SK-N-SH (cell line): ENCODE measurements at regions not wholly inside any gene's neighbourhood (a gene's known extent, or its start where the extent isn't known, plus 50 kb on each side); places are given as distances from the start of the nearest gene placed in this dataset.

Experiments used
- CTCF ChIP-seq: fragments of 200-600 bp; sonication (generic); IDR thresholded peaks from 2 replicates; pipeline ENCODE4 v1.6.1; 2017; ENCODE audit warnings: antibody characterized with exemption, mild to moderate bottlenecking, moderate library complexity
- POLR2AphosphoS5 ChIP-seq: IDR thresholded peaks from 2 replicates; pipeline ENCODE4 v1.6.1; 2012; ENCODE audit warnings: low read depth, low read length
- REST ChIP-seq: IDR thresholded peaks from 2 replicates; pipeline ENCODE4 v1.6.1; 2012; ENCODE audit warnings: mild to moderate bottlenecking, low read depth, low read length, moderate library complexity
- RFX5 ChIP-seq: IDR thresholded peaks from 2 replicates; pipeline ENCODE4 v1.6.1; 2012; ENCODE audit warnings: mild to moderate bottlenecking, improper control_type of control experiment, low read length
- SMC3 ChIP-seq: IDR thresholded peaks from 2 replicates; pipeline ENCODE4 v1.6.1; 2012; ENCODE audit warnings: low read depth, low read length, improper control_type of control experiment
- TF ChIP-seq, protein P1 (sequence below): IDR thresholded peaks from 2 replicates; pipeline ENCODE4 v1.4.0; 2012; ENCODE audit warnings: low read depth

GRCh38 chr4:162804351-162804924 lies 362.3 kb downstream of the NAF1 start:
- TF ChIP-seq CTCF = no peak
- TF ChIP-seq RFX5 = no peak
- TF ChIP-seq, protein P1, sequence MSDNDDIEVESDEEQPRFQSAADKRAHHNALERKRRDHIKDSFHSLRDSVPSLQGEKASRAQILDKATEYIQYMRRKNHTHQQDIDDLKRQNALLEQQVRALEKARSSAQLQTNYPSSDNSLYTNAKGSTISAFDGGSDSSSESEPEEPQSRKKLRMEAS = no peak
- no peak for TF ChIP-seq SMC3
- no peak for TF ChIP-seq REST
- no peak for TF ChIP-seq POLR2AphosphoS5
